GDM1 (cell line): ENCODE measurements at regions not wholly inside any gene's neighbourhood (a gene's known extent, or its start where the extent isn't known, plus 50 kb on each side); places are given as distances from the start of the nearest gene placed in this dataset.
"Not testable (repeated sequence)": the region's sequence is repeated elsewhere in the genome, so short reads cannot be mapped to it uniquely, and the experiment has no call there.

ENCODE experiments used
- DNase-seq: peaks from one replicate; lab custom pipeline; 2025; lab: John Stamatoyannopoulos, UW

DNA sequence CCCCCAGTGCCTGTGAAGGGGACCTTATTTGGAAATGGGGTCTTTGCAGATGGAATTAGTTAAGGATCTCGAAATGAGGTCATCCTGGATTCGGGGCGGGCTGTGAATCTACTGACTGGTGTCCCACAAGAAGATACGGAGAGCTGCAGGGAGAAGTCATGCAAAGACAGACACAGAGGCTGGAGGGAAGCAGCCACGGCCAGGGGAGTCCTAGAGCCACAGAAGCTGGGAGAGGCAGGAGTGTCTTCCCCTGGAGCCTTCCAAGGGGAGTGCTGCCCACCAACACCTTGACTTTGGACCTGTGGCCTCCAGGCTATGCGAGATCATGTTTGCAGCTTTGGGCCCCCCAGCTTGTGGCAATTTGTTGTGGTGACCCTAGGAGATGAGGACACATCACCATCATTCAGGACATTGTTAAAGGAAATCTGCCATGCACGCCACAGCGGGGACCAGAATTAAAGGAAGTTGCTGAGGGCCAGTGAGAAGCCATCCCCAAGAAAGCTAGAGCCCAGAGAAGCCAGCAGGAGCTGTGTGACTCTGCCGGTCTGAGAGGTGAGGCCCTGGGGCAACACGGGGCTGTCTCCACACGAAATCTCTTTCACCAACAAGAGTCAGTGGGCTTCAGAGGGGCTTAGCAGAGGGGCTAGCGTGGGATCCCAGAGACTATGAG lies 434.7 kb downstream of the BRD1 start:
- DNase-seq = no peak

DNA sequence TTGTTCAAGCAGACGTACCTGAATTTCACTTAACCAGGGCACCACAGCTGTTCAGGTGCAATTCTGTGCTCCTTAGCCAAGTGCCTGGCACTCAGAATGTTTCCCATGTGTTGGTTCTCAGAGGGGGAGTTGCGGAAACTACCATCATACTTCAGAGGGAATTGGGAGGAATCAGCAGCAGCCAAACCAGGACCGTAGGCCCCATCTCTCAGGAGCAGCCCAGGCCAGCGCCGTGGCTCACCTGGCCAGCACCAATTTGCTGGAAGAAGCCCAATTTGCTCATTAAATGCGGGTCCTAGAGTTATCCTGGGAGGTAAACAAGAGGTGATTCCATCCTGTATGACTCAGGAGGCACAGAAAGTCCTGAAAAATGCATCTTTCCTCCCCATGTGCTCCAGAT lies 435.4 kb downstream of the BRD1 start:
- no peak for DNase-seq

DNA sequence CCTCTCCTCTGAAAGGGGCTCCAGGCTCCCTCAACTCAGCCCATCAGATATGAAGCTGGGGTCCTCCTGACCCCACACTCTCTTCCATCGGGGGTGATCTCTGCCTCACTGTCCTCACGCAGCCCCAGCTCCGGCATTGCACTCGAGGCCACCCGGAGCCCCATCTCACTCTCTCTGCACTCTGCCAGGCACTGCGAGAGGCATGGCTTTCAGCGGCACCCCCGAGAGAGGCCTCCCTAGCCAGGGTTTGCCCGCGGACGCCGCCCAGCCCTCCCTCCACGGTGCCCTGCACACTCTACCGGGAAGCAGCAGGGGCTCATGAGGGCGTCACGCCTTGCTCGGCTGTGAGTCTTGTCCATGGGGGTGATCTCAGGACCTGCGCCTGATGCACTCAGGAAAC lies 436.2 kb downstream of the BRD1 start:
- DNase-seq = no peak

GRCh38 chr22:49390954-49391353 lies 436.7 kb downstream of the BRD1 start:
- DNase-seq = no peak

DNA sequence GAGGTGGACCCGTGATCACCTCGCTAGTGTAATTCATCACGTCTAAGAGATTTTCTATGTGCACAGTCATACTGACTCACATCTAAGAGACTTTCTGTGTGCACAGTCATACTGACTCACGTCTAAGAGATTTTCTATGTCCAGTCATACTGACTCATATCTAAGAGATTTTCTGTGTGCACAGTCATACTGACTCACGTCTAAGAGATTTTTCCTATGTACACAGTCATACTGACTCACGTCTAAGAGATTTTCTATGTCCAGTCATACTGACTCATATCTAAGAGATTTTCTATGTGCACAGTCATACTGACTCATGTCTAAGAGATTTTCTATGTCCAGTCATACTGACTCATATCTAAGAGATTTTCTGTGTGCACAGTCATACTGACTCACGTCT lies 443.8 kb downstream of the BRD1 start:
- not testable (repeated sequence) for DNase-seq

DNA sequence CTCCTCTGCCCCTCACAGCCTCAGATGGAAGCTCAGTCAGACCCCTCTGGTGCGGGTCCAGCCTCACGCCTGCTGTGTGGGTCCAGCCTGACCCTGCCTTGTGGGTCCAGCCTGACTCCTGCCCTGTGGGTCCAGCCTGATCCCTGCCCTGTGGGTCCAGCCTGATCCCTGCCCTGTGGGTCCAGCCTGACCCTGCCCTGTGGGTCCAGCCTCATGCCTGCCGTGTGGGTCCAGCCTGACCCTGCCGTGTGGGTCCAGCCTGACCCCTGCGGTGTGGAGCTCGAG lies 445.3 kb downstream of the BRD1 start:
- no peak for DNase-seq

- no peak for DNase-seq
Measured at GRCh38 chr22:49381595-49382450, 445.9 kb downstream of the BRD1 start.

- DNase-seq = no peak
Measured at GRCh38 chr22:49380828-49381114, 446.9 kb downstream of the BRD1 start.

DNA sequence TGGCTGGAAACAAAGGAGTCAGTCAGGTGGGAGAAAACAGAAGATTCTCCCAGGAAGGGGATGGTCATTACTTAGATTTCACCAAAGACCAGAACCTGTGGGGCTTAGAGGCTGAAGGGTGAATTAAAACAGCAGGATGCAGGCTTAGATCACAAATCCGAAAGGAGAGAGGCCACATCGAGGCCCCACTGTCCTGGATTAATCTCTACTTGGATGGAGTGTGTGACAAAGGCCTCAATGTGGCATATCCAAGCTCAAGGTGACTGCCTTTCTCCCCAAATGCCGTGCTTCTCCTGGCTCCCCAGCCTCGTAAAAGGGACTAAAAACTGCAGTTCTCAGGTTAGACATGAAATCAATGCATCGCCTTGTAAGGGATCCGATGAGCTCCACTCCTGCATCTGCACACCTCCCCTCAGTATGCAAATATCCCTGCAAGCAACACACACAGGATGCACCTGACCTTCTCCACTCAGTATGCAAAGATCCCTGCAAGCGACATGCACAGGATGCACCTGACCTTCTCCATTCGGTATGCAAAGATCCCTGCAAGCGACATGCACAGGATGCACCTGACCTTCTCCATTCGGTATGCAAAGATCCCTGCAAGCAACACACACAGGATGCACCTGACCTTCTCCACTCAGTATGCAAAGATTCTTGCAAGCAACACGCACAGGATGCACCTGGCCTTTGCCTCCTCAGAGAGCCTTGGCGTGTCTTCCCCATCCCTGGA lies 447.4 kb downstream of the BRD1 start:
- DNase-seq = no peak

DNA sequence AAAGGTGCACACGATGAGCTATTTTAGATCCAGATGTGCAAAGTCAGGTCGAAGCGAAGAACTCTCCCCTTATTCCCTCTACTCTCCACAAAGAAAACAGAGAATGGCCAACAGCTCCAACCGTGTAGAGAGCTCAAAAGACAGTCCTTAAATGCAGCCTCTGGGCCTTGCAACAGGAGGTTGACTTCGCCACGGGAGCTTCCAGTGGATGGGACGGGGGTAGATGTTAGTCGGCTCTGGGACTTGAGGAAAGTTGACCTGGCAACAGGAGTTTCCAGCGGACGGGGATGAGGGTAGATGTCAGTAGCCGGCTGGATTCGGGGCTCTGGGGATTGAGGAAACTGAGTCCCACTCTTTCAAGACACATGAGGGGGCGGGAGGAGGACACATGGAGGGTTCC lies 450.4 kb downstream of the BRD1 start:
- DNase-seq = no peak

- no peak for DNase-seq
Measured at GRCh38 chr22:49373801-49374226, 453.9 kb downstream of the BRD1 start.

DNA sequence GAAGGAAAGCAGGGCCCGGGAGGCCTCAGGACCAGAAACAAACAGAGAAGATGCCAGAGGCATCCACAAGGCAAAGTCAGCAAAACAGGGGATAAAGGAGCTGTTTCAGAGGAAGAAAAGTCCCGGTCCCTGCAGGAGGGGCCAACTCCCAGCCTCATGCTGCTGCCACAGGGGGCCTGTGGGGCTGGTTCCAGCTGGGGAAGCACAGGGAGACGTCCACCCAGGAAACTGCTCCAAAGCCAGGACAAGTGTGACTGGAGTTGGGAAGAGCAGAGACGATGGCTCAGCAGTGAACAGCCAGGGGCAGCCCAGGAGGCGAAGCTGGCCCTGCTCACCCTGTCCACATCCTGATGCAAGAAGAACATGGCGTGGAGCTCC lies 454.4 kb downstream of the BRD1 start:
- no peak for DNase-seq

GRCh38 chr22:49372530-49373288 lies 455.0 kb downstream of the BRD1 start:
- DNase-seq = no peak

DNA sequence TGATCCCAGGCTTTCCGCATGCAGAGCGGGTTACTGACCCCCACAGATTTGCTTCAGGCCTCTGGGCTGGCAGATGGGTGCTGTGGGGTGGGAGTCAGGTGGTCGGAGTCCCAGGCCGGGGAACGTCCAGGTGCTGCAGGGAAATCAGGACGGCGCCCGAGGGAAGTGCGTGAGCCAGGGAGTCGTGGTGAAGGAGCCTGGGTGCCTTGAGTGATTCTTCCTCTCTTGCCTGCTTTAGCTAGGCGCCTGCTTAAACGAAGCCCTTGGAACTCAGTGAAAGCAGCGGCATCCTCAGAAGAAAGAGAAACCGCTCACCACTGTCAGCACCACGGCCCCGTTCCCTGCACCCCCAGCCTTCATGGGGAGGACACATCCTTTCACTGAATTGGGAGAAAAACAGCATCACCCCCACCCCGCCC lies 455.6 kb downstream of the BRD1 start:
- DNase-seq = no peak

- DNase-seq = no peak
Measured at GRCh38 chr22:49371325-49372110, 456.2 kb downstream of the BRD1 start.

GRCh38 chr22:49370627-49371301 lies 456.9 kb downstream of the BRD1 start:
- DNase-seq = no peak

DNA sequence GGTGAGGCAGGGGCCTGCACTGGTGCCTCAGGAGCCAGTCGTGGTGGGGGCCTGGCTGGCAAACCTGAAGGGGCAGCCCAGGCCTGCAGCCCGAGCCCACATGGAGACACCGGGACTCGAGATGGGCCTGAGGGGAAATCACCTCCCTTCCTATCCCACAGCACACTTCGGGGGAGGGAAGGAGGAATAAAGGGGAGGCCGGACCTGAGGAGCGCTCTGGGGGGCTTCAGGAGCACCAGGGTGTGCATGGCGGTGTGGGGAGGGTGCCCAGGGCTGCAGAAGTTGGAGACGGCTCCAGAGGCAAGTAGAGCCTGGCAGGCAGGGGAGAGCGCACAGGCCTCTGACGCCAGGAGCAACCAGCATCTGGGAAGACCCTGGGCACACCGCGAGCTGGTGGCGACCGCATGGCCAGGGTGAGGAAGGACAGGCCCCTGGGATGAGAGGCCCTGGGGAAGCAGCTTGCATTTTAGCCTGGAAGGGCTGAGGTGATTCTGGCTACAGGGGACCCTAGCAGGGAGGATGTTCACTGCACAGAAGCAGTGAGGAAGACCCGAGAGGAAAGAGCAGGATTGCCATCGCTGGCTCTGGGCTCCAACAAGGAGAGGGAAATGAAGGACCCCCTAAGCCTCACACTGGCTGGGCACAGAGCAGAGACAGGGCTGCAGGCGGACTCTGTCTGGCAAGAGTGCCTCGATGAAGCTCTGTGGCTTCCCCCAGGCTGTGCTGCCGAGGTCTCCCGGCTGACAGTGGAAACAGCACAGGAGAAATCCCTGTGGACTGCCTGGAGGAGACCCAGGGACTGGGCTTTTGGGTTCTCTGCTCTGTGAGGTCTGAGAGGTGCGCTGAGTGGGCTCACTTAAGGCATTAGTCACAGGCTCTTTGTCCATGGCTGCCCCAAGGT lies 457.7 kb downstream of the BRD1 start:
- DNase-seq = no peak

DNA sequence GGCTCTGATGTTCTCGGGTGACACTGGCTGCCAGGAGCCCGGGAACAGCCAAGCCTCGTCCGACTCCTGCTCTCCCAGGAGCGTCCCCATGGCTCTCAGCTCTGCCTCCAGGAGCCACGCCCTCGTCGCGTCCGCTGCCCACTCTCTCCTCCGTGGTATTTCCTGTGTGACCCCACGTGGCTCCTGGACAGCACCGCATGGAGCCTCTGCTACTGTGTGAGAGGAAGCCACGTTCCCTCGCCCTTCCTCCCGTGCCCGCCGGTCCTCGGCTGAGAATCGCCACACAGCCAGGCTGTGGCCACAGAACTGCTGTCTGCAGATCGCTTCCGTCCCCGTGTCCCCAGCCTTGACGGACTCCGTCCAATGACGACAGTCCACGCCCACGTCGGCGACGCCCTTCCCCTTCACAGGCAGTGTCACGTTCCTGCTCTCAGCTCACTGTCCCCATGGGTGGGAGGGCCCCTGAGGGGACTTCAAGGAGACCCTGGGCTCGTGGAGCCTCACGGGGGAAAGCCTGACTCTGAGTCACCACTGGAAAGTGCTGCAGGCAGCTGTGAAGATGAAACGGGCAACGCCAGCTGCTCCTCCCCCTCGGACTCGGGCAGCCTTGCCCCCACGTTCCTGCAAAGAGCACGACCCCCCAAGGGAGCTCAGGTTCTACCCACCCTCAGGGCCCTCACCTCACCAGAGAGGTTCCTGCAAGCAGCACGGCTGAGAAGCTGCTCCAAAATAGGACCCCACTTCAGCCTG lies 458.5 kb downstream of the BRD1 start:
- peak; percentile 20 for DNase-seq

DNA sequence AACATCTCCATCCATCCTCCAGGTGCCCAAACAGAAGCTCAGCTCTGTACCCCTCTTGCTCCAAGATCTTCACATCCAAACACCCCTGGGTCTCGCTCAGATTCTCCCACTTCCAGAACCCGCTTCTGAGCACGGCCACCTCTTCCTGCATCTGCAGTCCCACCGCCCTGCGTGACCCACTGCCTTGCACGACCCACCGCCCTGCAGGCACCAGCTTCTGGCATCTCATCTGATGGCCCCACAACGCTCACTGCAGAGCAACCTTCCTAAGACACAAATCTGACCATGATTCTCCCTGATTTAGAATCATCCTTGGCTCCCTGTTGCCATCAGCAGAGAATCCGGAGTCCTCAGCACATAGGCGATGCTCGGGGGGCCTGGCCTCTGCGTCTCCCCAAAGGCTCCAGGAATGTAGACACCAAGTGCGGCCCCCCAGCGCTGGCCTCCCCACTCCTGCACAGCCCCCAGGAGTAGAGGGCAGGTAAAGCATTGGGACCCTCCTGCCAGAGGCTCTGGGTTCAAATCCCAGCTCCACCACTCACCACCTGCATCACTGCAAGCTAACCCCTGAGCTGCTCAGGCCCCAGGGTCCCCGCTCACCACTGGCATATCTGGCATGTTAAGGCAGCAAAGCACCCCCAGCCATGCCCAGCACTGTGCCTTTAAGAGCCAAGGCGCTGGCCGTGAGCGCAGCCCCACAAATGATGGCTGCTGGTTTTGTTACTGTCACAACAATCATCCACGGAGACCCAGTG lies 459.3 kb downstream of the BRD1 start:
- no peak for DNase-seq
